ENCODE measurements at regions not wholly inside any gene's neighbourhood (a gene's known extent, or its start where the extent isn't known, plus 50 kb on each side); places are given as distances from the start of the nearest gene placed in this dataset.

GRCh38 chr10:124286621-124287020 lies 132.1 kb downstream of the OAT start:
- no peak for DNase-seq (ENCODE audit: low spot score)

DNA sequence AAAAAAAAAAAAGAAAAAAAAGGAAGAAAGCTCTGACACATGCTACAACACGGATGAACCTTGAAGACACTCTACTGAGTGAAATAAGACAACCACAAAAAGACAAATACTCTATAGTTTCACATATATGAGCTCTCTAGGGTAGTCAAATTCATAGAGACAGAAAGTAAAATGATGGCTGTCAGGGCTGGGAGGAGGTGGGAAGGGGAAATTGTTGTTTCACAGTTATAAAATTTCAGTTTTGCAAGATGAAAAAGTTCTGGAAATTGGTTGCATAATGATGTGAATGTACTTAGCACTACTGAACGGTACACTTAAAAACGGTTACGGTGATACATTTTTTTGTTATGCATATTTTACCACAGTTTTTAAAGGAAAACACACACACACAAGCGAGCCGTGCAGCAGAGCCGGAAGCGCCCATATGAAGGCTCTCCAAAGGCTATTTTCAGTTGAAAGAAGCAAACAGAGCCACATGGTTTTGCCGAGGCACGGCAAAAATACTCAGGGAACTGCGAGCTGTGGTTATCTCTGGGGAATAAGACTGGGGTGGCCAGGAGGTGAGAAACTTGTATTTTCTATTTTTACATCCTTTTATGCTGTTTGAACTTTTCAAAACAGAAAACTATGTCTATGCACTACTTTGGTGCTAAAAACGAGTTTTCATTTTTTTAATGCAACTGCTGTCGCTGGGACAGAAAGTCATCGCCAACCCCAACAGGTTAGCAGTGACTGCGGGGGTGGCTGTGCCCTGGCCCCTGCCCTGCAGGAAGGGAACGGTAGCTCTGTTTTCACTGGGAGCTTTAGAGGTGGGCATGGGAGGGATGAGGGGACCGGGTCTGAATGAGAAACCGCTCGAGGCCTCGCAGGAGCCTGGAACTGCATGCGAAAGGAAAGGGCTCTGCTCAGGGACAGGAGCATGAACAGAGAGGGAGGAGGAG lies 132.9 kb downstream of the OAT start:
- no peak for DNase-seq (ENCODE audit: low spot score)

DNA sequence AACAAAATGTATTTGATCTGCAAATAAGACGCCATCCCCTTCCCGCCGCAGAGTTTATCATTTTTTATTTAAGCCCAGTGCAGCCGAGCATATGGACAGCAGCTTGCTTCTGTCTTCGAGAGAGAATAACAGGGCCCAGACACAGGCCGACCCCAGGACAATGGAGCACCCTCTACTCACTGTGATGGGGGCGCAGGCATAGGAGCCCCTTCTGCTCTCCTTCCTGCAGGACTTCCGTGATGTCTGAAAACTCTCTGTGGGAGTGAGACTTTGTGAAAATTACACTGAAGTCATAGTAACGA lies 134.8 kb downstream of the OAT start:
- no peak for DNase-seq (ENCODE audit: low spot score)

- no peak for DNase-seq (ENCODE audit: low spot score)
Observed at GRCh38 chr10:124283215-124283948, 135.3 kb downstream of the OAT start.

- DNase-seq (ENCODE audit: low spot score): no peak
Observed at GRCh38 chr10:124282326-124282725, 136.4 kb downstream of the OAT start.

DNA sequence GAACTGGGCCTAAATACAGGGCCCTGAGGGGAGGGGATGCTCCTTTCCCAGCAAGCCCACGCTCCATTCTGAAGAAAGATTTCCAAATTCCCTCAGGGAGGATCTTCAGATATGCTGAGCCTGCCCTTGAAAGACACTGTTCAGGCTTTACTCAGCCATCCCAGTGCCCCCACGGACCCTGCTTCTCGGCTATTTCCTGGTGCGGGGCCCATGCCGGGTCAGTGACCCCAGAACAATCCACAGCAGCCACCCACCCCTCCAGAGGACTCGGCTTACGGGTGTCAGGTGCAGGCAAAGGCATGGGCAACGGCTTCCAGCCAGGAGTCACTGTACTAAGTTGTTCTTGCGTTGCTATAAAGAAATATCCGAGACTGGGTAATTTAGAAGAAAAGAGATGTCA lies 137.1 kb downstream of the OAT start:
- DNase-seq (ENCODE audit: low spot score): no peak

DNA sequence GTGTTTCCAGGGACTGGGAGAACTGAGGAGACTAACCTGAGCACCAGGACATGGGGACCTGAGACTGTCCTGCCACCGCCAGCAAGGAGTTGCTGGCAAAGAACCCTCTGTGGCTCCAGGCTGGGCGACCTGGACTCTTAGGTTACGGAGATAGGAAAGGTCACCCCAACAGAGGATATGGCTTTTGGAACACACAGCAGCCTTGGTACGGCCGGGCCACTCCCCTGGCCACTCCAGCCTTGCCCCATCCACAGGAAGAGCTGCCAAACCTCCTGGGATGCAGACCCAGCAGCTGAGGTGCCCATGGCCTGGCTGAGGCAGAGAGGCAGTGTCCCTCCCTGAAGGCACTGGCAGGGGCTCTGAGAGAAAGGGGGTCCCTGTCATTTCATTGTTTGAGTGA lies 137.8 kb downstream of the OAT start:
- DNase-seq (ENCODE audit: low spot score): no peak

DNA sequence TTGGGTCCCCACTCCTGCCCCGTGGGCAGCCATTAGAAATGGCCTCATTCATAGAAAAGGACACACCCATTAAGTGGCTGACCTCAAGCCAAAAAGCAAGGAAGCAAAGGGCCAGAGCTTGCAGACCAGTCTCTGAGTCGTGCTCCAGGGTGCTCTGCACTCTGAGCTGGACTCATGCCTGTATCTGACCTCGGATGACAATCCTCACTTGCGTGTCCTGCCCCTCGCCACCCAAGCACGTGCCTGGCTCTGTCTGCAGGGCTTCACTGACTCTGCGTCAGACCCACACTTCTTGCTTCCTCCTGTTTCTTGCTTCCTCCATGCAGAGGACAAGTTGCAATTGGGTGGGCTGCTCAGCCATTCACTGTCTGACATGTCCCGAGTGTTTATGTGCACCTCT lies 138.8 kb downstream of the OAT start:
- DNase-seq (ENCODE audit: low spot score): no peak

DNA sequence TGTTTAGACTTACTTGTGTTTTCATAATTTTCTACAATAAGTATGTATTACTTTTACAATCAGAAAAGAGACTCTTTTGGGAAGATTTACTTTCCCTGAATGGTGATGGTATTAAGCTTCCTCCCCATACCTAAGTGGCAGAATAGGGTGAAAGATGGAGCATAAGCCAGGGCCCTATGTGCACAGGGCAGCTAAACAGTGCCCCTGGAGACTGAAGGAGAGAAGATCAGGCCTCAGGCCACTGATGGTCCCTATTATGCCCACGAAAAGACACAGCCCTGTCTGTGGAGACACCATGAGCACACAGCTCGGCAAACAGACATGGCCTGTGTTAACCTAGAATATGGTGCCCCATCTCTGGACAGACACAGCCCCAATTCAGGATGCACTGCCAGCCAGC lies 139.4 kb downstream of the OAT start:
- DNase-seq (ENCODE audit: low spot score): no peak

DNA sequence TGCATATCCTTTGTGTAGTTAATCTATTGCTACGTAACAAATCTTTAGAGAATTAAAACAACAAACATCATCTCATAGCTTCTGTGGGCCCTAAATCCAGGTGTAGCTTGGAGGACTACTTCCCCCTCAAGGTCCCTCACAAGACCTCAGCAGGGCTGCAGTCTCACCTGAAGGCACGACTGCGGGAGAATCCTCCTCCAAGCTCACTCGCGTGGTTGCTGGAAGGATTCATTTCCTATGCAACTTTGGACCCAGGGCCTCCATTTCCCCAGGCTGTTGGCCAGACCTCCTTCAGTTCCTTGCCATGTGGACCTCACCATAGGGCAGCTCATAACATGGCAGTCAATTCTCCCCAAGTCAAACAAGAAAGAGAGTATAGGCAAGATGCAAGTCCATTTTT lies 140.4 kb downstream of the OAT start:
- DNase-seq (ENCODE audit: low spot score): no peak

DNA sequence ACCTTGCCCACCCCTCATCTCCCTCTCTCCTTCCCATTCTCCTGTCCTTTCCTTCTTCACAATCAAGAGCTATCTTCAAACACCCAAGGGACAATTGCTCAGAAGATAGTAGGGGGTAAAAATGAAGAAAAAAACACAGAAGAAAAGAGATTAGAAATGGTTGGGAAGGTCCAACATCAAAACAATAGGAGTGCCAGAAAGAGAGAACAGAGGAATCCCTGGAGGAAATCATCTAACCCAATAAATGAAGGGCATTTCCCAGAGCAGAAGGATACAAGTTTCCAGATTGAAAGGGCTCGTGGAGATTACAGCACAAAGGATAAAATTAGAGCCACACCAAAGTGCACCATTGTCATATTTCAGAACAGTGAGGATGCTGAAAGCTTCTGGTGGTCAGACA lies 145.6 kb downstream of the OAT start:
- DNase-seq (ENCODE audit: low spot score): no peak

- no peak for DNase-seq (ENCODE audit: low spot score)
Observed at GRCh38 chr10:124271676-124272075, 147.0 kb downstream of the OAT start.

DNA sequence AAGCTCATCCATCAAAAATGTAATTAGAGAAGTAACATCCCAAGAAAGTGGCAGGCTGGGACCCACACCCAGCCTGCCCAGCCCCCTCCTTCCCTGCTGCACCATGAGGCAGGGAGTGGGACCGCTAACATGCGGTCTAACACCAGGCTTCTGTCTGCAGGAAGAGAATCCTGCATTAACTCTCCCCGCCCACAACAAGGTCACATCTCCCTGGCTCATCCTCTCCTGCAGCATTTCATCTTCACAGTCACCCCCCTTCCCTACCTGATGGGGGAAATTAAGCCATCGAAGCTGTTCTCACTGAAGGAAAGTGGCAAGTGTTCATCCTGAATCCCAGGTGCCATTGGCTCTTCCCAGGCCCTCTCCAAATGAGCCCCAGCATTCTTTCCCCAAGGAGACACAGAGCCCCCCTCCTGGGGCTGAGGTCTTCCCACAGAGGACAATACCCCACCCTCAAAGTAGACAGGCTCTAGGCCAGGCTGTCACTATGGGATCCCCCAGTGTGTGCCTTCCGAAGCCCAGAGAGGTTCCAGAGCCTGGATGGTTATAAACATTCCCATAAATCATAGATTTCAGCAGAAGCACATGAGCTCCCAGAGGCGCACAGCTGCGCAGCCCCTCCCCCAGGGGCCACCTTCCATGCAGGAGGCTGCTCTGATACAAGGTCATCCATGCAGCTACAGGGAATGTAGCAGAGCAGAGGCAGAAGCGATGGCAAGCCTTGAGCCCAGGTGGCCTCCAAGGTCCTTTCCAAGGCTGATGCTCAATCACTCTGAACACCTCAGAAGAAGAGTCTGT lies 148.0 kb downstream of the OAT start:
- no peak for DNase-seq (ENCODE audit: low spot score)

DNA sequence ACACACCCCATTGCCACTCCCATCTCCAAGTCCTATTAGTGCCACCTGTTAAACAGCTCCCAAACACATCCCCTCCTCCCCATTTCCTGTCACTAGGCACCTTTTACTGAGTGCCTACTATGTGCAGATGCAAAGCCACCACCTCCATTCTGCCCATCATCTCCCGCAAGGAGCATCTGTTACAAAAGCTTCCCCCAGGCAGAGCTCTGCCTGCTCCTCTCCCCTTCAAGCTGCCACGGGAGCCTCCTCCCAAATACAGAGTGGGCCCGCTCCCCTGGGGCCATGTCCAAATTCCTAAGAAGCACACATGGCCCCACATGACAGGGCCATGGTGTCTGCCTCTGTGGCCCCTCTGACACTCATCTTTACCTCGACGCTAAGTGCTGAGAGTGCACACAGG lies 149.7 kb downstream of the OAT start:
- no peak for DNase-seq (ENCODE audit: low spot score)

- no peak for DNase-seq (ENCODE audit: low spot score)
Observed at GRCh38 chr10:124267911-124268549, 150.7 kb downstream of the OAT start.

DNA sequence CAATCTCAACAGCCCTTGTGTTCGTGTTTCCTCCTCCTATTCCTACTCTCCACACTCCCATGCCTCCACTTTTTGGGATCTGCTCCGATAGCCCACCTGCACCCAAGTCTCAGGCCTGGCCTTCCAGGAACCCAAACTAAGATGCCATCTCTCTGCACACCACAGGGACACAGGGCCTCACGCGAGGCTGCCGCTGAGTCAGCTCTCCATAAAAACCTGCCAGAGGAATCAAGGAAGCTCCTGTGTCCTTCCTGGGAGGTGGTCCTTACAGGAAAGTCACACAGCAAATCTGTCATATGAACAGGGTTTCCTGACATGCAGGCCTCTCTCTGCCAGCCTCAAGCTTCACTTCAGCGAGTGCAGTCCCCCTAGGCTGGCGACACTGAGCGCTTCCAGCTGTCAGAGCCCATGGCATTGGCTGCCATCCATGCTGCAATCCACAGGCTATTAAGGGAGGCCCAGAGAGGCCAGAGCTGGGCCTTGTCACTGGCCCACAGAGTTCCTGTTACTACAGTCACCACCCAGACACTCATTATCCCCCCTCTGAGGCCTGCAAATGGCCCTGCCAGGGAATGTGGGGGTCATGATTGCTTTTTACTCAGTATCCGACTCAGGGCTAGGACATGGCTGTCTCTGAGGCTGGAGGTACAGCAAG lies 151.4 kb downstream of the OAT start:
- peak; percentile 69 for DNase-seq (ENCODE audit: low spot score)

DNA sequence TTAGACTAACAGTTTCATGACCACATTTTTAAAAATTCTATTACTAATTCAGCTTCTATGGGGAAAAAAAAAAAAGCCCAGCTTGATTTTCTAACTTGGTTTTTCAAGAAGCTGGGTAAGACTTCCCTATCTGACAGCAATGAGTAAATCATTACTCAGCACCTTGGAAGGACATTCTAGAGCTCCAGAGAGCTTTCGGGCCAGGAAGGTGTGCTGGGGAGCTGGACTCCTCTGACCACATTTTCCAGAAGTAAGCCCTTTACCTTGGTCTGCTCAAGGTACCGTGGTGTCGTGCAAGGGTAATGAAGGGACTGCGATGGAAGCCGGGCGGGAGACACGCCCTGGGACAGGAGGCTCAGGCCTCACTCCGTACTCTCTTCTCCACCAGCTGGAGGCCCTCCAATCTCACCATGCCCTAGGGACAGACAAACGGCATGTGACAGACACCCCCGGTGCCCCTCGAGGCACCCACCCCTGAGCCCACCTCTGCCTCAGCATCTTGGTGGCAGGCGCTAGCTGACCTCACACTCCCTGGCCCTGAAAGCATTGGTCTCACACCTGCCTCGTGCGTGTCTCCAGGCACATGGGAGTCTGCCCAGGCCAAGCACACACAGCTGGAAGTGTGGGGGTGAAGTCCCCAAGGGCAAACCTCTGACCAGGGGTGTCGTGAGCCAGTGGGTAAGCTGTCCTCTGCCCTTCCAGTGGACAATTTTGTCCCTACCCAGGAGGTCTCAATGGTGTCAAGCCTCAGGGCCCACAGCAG lies 152.1 kb downstream of the OAT start:
- DNase-seq (ENCODE audit: low spot score): peak; percentile 31

- DNase-seq (ENCODE audit: low spot score): no peak
Observed at GRCh38 chr10:124265776-124266467, 152.8 kb downstream of the OAT start.

GRCh38 chr10:124265391-124265745 lies 153.4 kb downstream of the OAT start:
- no peak for DNase-seq (ENCODE audit: low spot score)

DNA sequence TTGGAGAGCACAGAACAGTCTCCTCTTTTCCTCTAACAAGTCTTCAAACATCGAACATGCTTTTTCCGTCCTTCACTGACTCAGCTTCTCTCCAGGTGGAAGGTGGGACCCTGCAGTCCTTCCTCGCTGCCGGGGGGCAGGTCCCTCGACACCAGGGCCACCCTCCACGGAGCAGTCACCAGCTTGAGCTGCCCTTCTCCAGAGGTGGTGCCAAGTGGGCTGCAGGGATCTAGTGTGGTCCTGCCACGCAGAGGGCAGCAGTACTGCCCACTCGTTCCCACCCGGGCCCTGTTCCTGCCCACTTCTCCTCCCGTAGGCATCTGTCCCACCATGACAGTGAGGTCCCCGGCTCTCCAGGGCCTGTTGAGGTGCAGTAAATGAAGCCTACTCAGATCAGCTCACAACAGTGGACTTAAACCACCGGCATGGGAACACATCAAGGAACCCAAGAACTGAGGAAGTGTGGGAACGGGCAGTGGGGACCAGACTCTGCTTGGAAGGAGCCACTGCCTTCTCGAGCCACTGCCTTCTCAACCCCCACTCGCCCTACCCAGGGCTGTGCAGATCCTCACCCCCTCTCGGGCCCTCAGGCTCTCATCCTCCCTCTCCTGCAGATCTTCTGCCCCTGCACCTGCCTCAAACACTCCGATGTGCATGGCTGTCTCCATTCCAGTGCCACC lies 153.9 kb downstream of the OAT start:
- no peak for DNase-seq (ENCODE audit: low spot score)
